HCT116 (cell line): ENCODE measurements at regions not wholly inside any gene's neighbourhood (a gene's known extent, or its start where the extent isn't known, plus 50 kb on each side); places are given as distances from the start of the nearest gene placed in this dataset.
A peak's percentile ranks its signal among the peaks of the same experiment; 100 is the strongest.
"Not testable (repeated sequence)": the region's sequence is repeated elsewhere in the genome, so short reads cannot be mapped to it uniquely, and the experiment has no call there.

Source experiments
- ATAC-seq: fragments of 200-7000 bp; cut with Tn5 transposase; 2 replicates; pipeline ENCODE4 v1.9.1; 2020; ENCODE audit warnings: mild to moderate bottlenecking, moderate library complexity
- BruUV-seq: library from RNA; stranded (reverse); fragments of 400-500 nt; replicated peaks from 2 replicates; lab custom pipeline; 2021; lab: Mats Ljungman, UMichigan
- CTCF ChIA-PET: fragments of 300-600 bp; sonication (Branson Sonifier 250); formaldehyde crosslinking; loops from one replicate; lab custom pipeline; 2021; ENCODE audit warnings: antibody characterized with exemption; lab: Charles Lee
- POLR2A ChIA-PET: fragments of 300-600, 350-600 bp; sonication (Branson Sonifier 250); formaldehyde crosslinking; loops from one replicate; lab custom pipeline; 2021; ENCODE audit warnings: antibody characterized with exemption; lab: Charles Lee
- RAD21 ChIA-PET, 2 experiments: fragments of 300-600 bp; sonication (Branson Sonifier 250); formaldehyde crosslinking; loops; one replicate each; lab custom pipeline; 2023; ENCODE audit warnings: low total read pairs in 2 of 2; ENCODE audit not compliant: uncharacterized antibody in 2 of 2, unreplicated experiment in 2 of 2, low non-redundant PET in 1 of 2; lab: Charles Lee
- DNase-seq: peaks from one replicate; pipeline ENCODE4 v3.0.0-alpha.2; 2010; ENCODE audit warnings: low read depth, low spot score
- H2AFZ ChIP-seq: fragments of 200-600 bp; shearing (Covaris generic), sonication (generic); 2 replicates; pipeline ENCODE4 v1.6.1; 2017; ENCODE audit warnings: low read depth, mixed run types, mixed read lengths, antibody characterized with exemption, low read length; ENCODE audit not compliant: poor library complexity, severe bottlenecking
- H3K27ac ChIP-seq: 2 replicates; pipeline ENCODE4 v1.5.1; 2012; ENCODE audit warnings: low read depth, low read length
- H3K27me3 ChIP-seq: fragments of 200-600 bp; sonication (generic); 2 replicates; pipeline ENCODE4 v1.6.1; 2016; ENCODE audit warnings: mixed run types, low read length, mixed read lengths; ENCODE audit not compliant: insufficient read depth
- H3K36me3 ChIP-seq, 2 experiments: fragments of 200-500 bp in 1 of 2; fragments of 200-600 bp in 1 of 2; sonication (Bioruptor generic) in 1 of 2; sonication (generic) in 1 of 2; 2 replicates each; pipeline versions ENCODE4 v1.5.1 to v1.6.1; 2014 to 2016; ENCODE audit warnings: low read length in 2 of 2, inconsistent platforms in 1 of 2, mixed read lengths in 1 of 2, mixed run types in 1 of 2; ENCODE audit not compliant: insufficient read depth in 2 of 2, control insufficient read depth in 1 of 2
- H3K4me1 ChIP-seq, 2 experiments: fragments of 200-600 bp in 1 of 2; sonication (generic) in 1 of 2; 2 replicates each; pipeline versions ENCODE4 v1.5.1 to v1.6.1; 2012 to 2017; ENCODE audit warnings: low read length in 2 of 2, inconsistent platforms in 1 of 2, mild to moderate bottlenecking in 1 of 2, mixed read lengths in 1 of 2, mixed run types in 1 of 2, moderate library complexity in 1 of 2; ENCODE audit not compliant: insufficient read depth in 2 of 2, control insufficient read depth in 1 of 2
- H3K4me2 ChIP-seq: fragments of 200-600 bp; sonication (generic); 2 replicates; pipeline ENCODE4 v1.6.1; 2017; ENCODE audit warnings: mixed run types, low read length, mixed read lengths
- H3K4me3 ChIP-seq, 2 experiments: fragments of 200-600 bp in 1 of 2; sonication (generic) in 1 of 2; replicated peaks in 1 of 2; 2 replicates each; pipeline ENCODE4 v1.5.1; 2011 to 2016; ENCODE audit warnings: low read length in 2 of 2, control low read depth in 1 of 2, low read depth in 1 of 2, mild to moderate bottlenecking in 1 of 2, mixed read lengths in 1 of 2, mixed run types in 1 of 2
- H3K79me2 ChIP-seq: fragments of 200-600 bp; sonication (generic); 2 replicates; pipeline ENCODE4 v1.6.1; 2017; ENCODE audit warnings: mild to moderate bottlenecking, mixed run types, low read length, moderate library complexity, mixed read lengths; ENCODE audit not compliant: insufficient read depth
- H3K9ac ChIP-seq: fragments of 200-600 bp; sonication (generic); 2 replicates; pipeline ENCODE4 v1.6.1; 2016; ENCODE audit warnings: low read length, mixed read lengths
- H3K9me2 ChIP-seq: fragments of 200-600 bp; sonication (generic), shearing (Covaris generic); 2 replicates; pipeline ENCODE4 v1.6.1; 2017; ENCODE audit warnings: mixed run types, mild to moderate bottlenecking, moderate library complexity; ENCODE audit not compliant: insufficient read depth
- H3K9me3 ChIP-seq, 2 experiments: fragments of 200-500 bp in 1 of 2; fragments of 200-600 bp in 1 of 2; sonication (Bioruptor generic) in 1 of 2; sonication (generic) in 1 of 2; 2 replicates each; pipeline ENCODE4 v1.6.1; 2014 to 2017; ENCODE audit warnings: low read length in 2 of 2, mixed read lengths in 2 of 2, inconsistent platforms in 1 of 2, low read depth in 1 of 2, mild to moderate bottlenecking in 1 of 2, mixed run types in 1 of 2, moderate library complexity in 1 of 2; ENCODE audit not compliant: control insufficient read depth in 1 of 2, insufficient read depth in 1 of 2
- H4K20me1 ChIP-seq: fragments of 200-600 bp; sonication (generic), shearing (Covaris generic); 2 replicates; pipeline ENCODE4 v1.6.1; 2017; ENCODE audit warnings: mixed run types, mild to moderate bottlenecking, moderate library complexity; ENCODE audit not compliant: insufficient read depth
- CEBPB ChIP-seq: IDR thresholded peaks from 2 replicates; pipeline ENCODE4 v1.6.1; 2012; ENCODE audit warnings: low read depth
- JUND ChIP-seq: IDR thresholded peaks from 2 replicates; pipeline ENCODE4 v1.6.1; 2012
- intact Hi-C: fragments of 100-400 bp; cut with micrococcal nuclease; formaldehyde crosslinking; loops from 2 replicates; pipeline ENCODE4 v1.10.0; 2022
- TF ChIP-seq, protein P1 (sequence below): IDR thresholded peaks from 2 replicates; pipeline ENCODE4 v1.6.1; 2012

DNA sequence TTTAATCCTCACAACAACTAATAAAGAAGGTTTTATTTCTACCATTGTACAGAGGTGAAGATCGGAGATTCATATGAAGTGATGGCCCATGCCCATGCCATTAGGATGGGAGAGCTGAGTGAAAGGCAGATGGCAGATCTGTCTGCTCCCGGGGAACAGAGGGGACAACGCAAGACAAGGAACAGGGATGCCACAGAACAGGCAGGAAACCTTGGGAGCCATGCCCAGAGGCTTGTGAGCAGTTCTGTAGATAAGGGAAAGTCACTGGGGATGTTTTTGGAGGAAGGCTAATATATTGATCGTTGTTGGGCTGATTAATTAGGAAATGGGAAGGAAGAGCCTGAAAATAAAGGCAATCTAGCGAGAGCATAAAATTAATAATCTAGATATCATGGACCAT, 73.1 kb upstream of the ITGB1 start:
- POLR2A ChIA-PET = interaction anchor here (0.6 kb wide), 1 partner anchor 38 kb away, joined by 4 read pairs; no protein-coding TSS in a partner anchor

DNA sequence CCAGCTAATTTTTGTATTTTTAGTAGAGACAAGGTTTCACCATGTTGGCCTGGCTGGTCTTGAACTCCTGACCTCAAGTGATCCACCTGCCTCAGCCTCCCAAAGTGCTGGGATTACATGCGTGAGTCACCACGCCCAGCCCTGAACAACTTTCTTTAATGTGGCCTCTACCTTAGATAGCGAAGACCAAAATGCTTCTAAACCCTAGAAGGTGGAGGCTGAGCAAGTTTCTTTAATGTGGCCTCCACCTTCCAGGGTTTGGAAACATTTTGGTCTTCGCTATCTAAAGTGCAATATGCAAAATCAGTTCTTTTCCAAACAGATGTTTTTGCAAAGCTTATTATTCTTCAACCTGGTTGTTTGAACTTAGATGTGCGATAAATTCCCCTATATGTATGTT, 70.5 kb upstream of the ITGB1 start:
- BruUV-seq, H3K9me3 ChIP-seq, H2AFZ ChIP-seq, CTCF ChIA-PET, DNase-seq, H3K36me3 ChIP-seq, H3K79me2 ChIP-seq, H3K9me2 ChIP-seq, H4K20me1 ChIP-seq, RAD21 ChIA-PET, POLR2A ChIA-PET, H3K4me3 ChIP-seq, H3K9ac ChIP-seq, H3K27me3 ChIP-seq, intact Hi-C loops, H3K27ac ChIP-seq: not testable (repeated sequence)
- H3K4me2 ChIP-seq = peak overlapping the region; percentile 45
- 0 out of 2 replicates have a peak, but pooled peaks have one; percentile 11 for TF ChIP-seq JUND
- peaks cover 22 to 44% of the 10 kb centered on the region in 2 experiments for H3K4me1 ChIP-seq
- 0 out of 2 replicates have a peak, but pooled peaks have one; percentile 34 for ATAC-seq

More for the DNA sequence above, 73.1 kb upstream of the ITGB1 start:
- H3K36me3 ChIP-seq = no peaks in the 10 kb centered on the region
- TF ChIP-seq JUND = no peak
- TF ChIP-seq CEBPB = no peak
- TF ChIP-seq, protein P1, sequence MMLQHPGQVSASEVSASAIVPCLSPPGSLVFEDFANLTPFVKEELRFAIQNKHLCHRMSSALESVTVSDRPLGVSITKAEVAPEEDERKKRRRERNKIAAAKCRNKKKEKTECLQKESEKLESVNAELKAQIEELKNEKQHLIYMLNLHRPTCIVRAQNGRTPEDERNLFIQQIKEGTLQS = no peak
- H2AFZ ChIP-seq = no peak overlapping the region
- no peak for ATAC-seq
- ChIA-PET CTCF (no interaction called here), RAD21 (no interaction called here)
- no TSS peak for BruUV-seq
- no peaks in the 10 kb centered on the region; the same call in 1 of the 2 replicates for H3K27me3 ChIP-seq
- peaks cover 22 to 44% of the 10 kb centered on the region in 2 experiments for H3K4me1 ChIP-seq
- no peaks in the 10 kb centered on the region for H3K9me3 ChIP-seq
- H3K79me2 ChIP-seq = no peaks in the 10 kb centered on the region
- no peak for DNase-seq
- no peak overlapping the region for H3K4me3 ChIP-seq
- H4K20me1 ChIP-seq = no peaks in the 10 kb centered on the region
- no peak overlapping the region for H3K27ac ChIP-seq
- H3K9me2 ChIP-seq = no peaks in the 10 kb centered on the region
- intact Hi-C loops = no loop called here
- no peak overlapping the region for H3K9ac ChIP-seq
- no peak overlapping the region for H3K4me2 ChIP-seq
